H1 (cell line): ENCODE measurements at regions not wholly inside any gene's neighbourhood (a gene's known extent, or its start where the extent isn't known, plus 50 kb on each side); places are given as distances from the start of the nearest gene placed in this dataset.

Experiments
- CTCF ChIA-PET: fragments of 300-600 bp; sonication (Branson Sonifier 250); formaldehyde crosslinking; loops from one replicate; lab custom pipeline; 2021; ENCODE audit not compliant: partially characterized antibody; lab: Charles Lee
- POLR2A ChIA-PET: fragments of 300-600 bp; sonication (Branson Sonifier 250); formaldehyde crosslinking; loops from one replicate; lab custom pipeline; 2021; ENCODE audit warnings: inconsistent platforms; ENCODE audit not compliant: partially characterized antibody; lab: Charles Lee
- DNase-seq, 2 experiments: peaks; one replicate each; pipeline versions ENCODE4 v3.0.0 to v3.0.0-alpha.2; 2010 to 2022; ENCODE audit warnings: low spot score in 2 of 2, low read depth in 1 of 2, mixed read lengths in 1 of 2
- FAIRE-seq: peaks from 2 replicates; lab custom pipeline; 2011; peaks lifted over from hg19 to GRCh38; lab: Jason Lieb, UNC
- H2AFZ ChIP-seq: 2 replicates; pipeline ENCODE4 v1.8.1; 2012; ENCODE audit warnings: low read length, inconsistent platforms
- H2AK5ac ChIP-seq: 2 replicates; pipeline ENCODE4 v1.6.1; 2013; ENCODE audit warnings: low read depth, low read length
- H2BK120ac ChIP-seq: replicated peaks from 2 replicates; pipeline ENCODE3; 2013; ENCODE audit warnings: low read depth, low read length, inconsistent platforms
- H2BK12ac ChIP-seq: 2 replicates; pipeline ENCODE4 v1.6.1; 2013; ENCODE audit warnings: low read depth, low read length
- H2BK15ac ChIP-seq: 2 replicates; pipeline ENCODE4 v1.6.1; 2013; ENCODE audit warnings: low read length
- H2BK20ac ChIP-seq: 2 replicates; pipeline ENCODE4 v1.6.1; 2013; ENCODE audit warnings: low read length
- H2BK5ac ChIP-seq: 2 replicates; pipeline ENCODE4 v1.6.1; 2013; ENCODE audit warnings: low read depth, low read length
- H3K14ac ChIP-seq: 2 replicates; pipeline ENCODE4 v1.6.1; 2013; ENCODE audit warnings: inconsistent platforms; ENCODE audit not compliant: insufficient read length
- H3K18ac ChIP-seq: 2 replicates; pipeline ENCODE4 v1.6.1; 2013; ENCODE audit warnings: low read length; ENCODE audit errors: extremely low read depth
- H3K23ac ChIP-seq: 2 replicates; pipeline ENCODE4 v1.6.1; 2013; ENCODE audit warnings: inconsistent platforms; ENCODE audit not compliant: insufficient read length
- H3K23me2 ChIP-seq: 2 replicates; pipeline ENCODE4 v1.6.1; 2013; ENCODE audit warnings: low read depth, low read length
- H3K27ac ChIP-seq: 2 replicates; pipeline ENCODE4 v1.6.1; 2011; ENCODE audit warnings: low read depth, low read length, inconsistent platforms
- H3K27me3 ChIP-seq, 4 experiments: replicated peaks in 1 of 4; 1 replicate in 1 of 4; 2 replicates in 3 of 4; pipeline versions ENCODE4 v1.6.1 to v1.8.1; 2011 to 2013; ENCODE audit warnings: low read length in 3 of 4, mild to moderate bottlenecking in 3 of 4, inconsistent platforms in 2 of 4, mixed read lengths in 2 of 4, moderate library complexity in 1 of 4; ENCODE audit not compliant: control insufficient read depth in 3 of 4, insufficient read depth in 3 of 4; ENCODE audit errors: extremely low read depth in 1 of 4
- H3K36me3 ChIP-seq, 4 experiments: 2 replicates each; pipeline versions ENCODE4 v1.6.1 to v1.8.1; 2011 to 2013; ENCODE audit warnings: mild to moderate bottlenecking in 4 of 4, low read length in 3 of 4, moderate library complexity in 2 of 4, control low read depth in 1 of 4, inconsistent platforms in 1 of 4; ENCODE audit not compliant: insufficient read depth in 4 of 4, control insufficient read depth in 2 of 4
- H3K4ac ChIP-seq: replicated peaks from 2 replicates; pipeline ENCODE3; 2013; ENCODE audit warnings: low read length, low read depth, mixed read lengths, inconsistent platforms; ENCODE audit not compliant: insufficient read length
- H3K4me1 ChIP-seq, 4 experiments: replicated peaks in 1 of 4; 1 replicate in 1 of 4; 2 replicates in 3 of 4; pipeline versions ENCODE4 v1.6.1 to v1.8.1; 2011 to 2013; ENCODE audit warnings: low read length in 3 of 4, inconsistent platforms in 2 of 4, mixed read lengths in 1 of 4; ENCODE audit not compliant: insufficient read depth in 4 of 4, control insufficient read depth in 3 of 4
- H3K4me2 ChIP-seq, 2 experiments: 2 replicates each; pipeline versions ENCODE4 v1.6.1 to v1.8.1; 2011 to 2013; ENCODE audit warnings: low read depth in 2 of 2, low read length in 2 of 2, control low read depth in 1 of 2, inconsistent platforms in 1 of 2, mild to moderate bottlenecking in 1 of 2; ENCODE audit not compliant: insufficient read depth in 1 of 2
- H3K4me3 ChIP-seq, 4 experiments: fragments of 200-600, 300-600 bp in 1 of 4; sonication (generic), shearing (Covaris generic), sonication (Bioruptor Twin) in 1 of 4; 2 replicates each; pipeline versions ENCODE4 v1.5.1 to v1.8.1; 2011 to 2016; ENCODE audit warnings: low read length in 4 of 4, low read depth in 3 of 4, control low read depth in 2 of 4, inconsistent platforms in 2 of 4, mild to moderate bottlenecking in 2 of 4, mixed read lengths in 1 of 4, moderate library complexity in 1 of 4; ENCODE audit not compliant: insufficient read depth in 2 of 4; ENCODE audit errors: extremely low read depth in 1 of 4
- H3K56ac ChIP-seq: replicated peaks from 2 replicates; pipeline ENCODE3; 2013; ENCODE audit warnings: low read depth, mild to moderate bottlenecking, mixed read lengths, low read length, inconsistent platforms; ENCODE audit not compliant: insufficient read length
- H3K79me1 ChIP-seq: 2 replicates; pipeline ENCODE4 v1.6.1; 2013; ENCODE audit warnings: low read depth, low read length, control low read depth
- H3K79me2 ChIP-seq, 2 experiments: 2 replicates each; pipeline versions ENCODE4 v1.6.1 to v1.8.1; 2012 to 2013; ENCODE audit warnings: low read length in 2 of 2, mild to moderate bottlenecking in 2 of 2, inconsistent platforms in 1 of 2; ENCODE audit not compliant: insufficient read depth in 2 of 2, control insufficient read depth in 1 of 2
- H3K9ac ChIP-seq, 4 experiments: replicated peaks in 1 of 4; 1 replicate in 1 of 4; 2 replicates in 3 of 4; pipeline versions ENCODE4 v1.6.1 to v1.8.1; 2011 to 2013; ENCODE audit warnings: low read depth in 3 of 4, low read length in 3 of 4, control low read depth in 2 of 4, mild to moderate bottlenecking in 2 of 4, moderate library complexity in 2 of 4, inconsistent platforms in 1 of 4; ENCODE audit errors: extremely low read depth in 1 of 4
- H3K9me3 ChIP-seq, 2 experiments: 2 replicates each; pipeline versions ENCODE4 v1.6.1 to v1.8.1; 2012 to 2013; ENCODE audit warnings: mild to moderate bottlenecking in 2 of 2, moderate library complexity in 2 of 2, control low read depth in 1 of 2, inconsistent platforms in 1 of 2, low read depth in 1 of 2, low read length in 1 of 2, mixed read lengths in 1 of 2; ENCODE audit not compliant: insufficient read depth in 2 of 2
- H4K20me1 ChIP-seq, 2 experiments: replicated peaks in 1 of 2; 2 replicates each; pipeline versions ENCODE3 to v1.8.1; 2011 to 2013; ENCODE audit warnings: inconsistent platforms in 2 of 2, low read length in 2 of 2, mild to moderate bottlenecking in 1 of 2; ENCODE audit not compliant: insufficient read depth in 2 of 2, control insufficient read depth in 1 of 2
- H4K5ac ChIP-seq: 2 replicates; pipeline ENCODE4 v1.6.1; 2013; ENCODE audit warnings: low read length, low read depth, mixed read lengths, inconsistent platforms; ENCODE audit not compliant: insufficient read length
- H4K8ac ChIP-seq: 2 replicates; pipeline ENCODE4 v1.8.0; 2013; ENCODE audit warnings: mild to moderate bottlenecking, moderate library complexity, low read length, inconsistent platforms; ENCODE audit not compliant: insufficient read depth; ENCODE audit errors: extremely low read depth
- H4K91ac ChIP-seq: replicated peaks from 2 replicates; pipeline ENCODE3; 2013; ENCODE audit warnings: low read length, mixed read lengths, inconsistent platforms; ENCODE audit not compliant: insufficient read length
- ATF2 ChIP-seq: IDR thresholded peaks from 2 replicates; pipeline ENCODE4 v1.6.1; 2012; ENCODE audit warnings: low read length, inconsistent platforms
- CBX5 ChIP-seq: fragments of 300-800, 300-1000 bp; sonication (generic); IDR thresholded peaks from 2 replicates; pipeline ENCODE4 v1.7.1; 2016; ENCODE audit warnings: antibody characterized with exemption, low read length, low read depth
- CBX8 ChIP-seq: fragments of 300-800, 300-1000 bp; sonication (generic); IDR thresholded peaks from 2 replicates; pipeline ENCODE4 v1.7.1; 2016; ENCODE audit warnings: low read depth, low read length, borderline replicate concordance
- CHD2 ChIP-seq: IDR thresholded peaks from 2 replicates; pipeline ENCODE4 v1.6.1; 2012; ENCODE audit warnings: low read length, improper control_type of control experiment
- CTBP2 ChIP-seq: IDR thresholded peaks from 2 replicates; pipeline ENCODE4 v1.7.0; 2011; ENCODE audit warnings: borderline replicate concordance, mild to moderate bottlenecking, moderate library complexity, mixed read lengths, low read length; ENCODE audit not compliant: insufficient read depth, insufficient read length
- EZH2 ChIP-seq: fragments of 200-600 bp; sonication (generic); IDR thresholded peaks from 2 replicates; pipeline ENCODE4 v1.7.1; 2012; ENCODE audit warnings: low read depth, mild to moderate bottlenecking, moderate library complexity, low read length, inconsistent platforms; ENCODE audit not compliant: severe bottlenecking
- FOSL1 ChIP-seq: IDR thresholded peaks from 2 replicates; pipeline ENCODE4 v1.6.1; 2011; ENCODE audit warnings: mild to moderate bottlenecking, low read depth, low read length, moderate library complexity; ENCODE audit not compliant: insufficient read depth
- JUN ChIP-seq: IDR thresholded peaks from 2 replicates; pipeline ENCODE4 v1.6.1; 2011; ENCODE audit warnings: low read depth, mild to moderate bottlenecking, improper control_type of control experiment, low read length
- KDM1A ChIP-seq: fragments of 200-600, 300-600 bp; sonication (generic); IDR thresholded peaks from 2 replicates; pipeline ENCODE4 v1.7.1; 2016; ENCODE audit warnings: mild to moderate bottlenecking, low read length, borderline replicate concordance
- KDM5A ChIP-seq: fragments of 200-600 bp; IDR thresholded peaks from 2 replicates; pipeline ENCODE4 v1.7.1; 2012; ENCODE audit warnings: mild to moderate bottlenecking, low read length, inconsistent platforms, mixed read lengths
- POLR2AphosphoS5 ChIP-seq: IDR thresholded peaks from 2 replicates; pipeline ENCODE4 v1.6.1; 2011; ENCODE audit warnings: low read depth, low read length
- SP4 ChIP-seq: IDR thresholded peaks from 2 replicates; pipeline ENCODE4 v1.6.1; 2012; ENCODE audit warnings: low read length, inconsistent platforms
- TCF12 ChIP-seq: IDR thresholded peaks from 2 replicates; pipeline ENCODE4 v1.6.1; 2011; ENCODE audit warnings: low read depth, mild to moderate bottlenecking, low read length
- WGBS, 2 experiments: shearing (Covaris generic) in 1 of 2; methylation state at CpG; one replicate each; pipeline versions ENCODE4 v1.1.6 to v1.1.7; 2013 to 2015; ENCODE audit warnings: low lambda C conversion rate in 2 of 2, mixed read lengths in 2 of 2, inconsistent platforms in 1 of 2, low coverage in 1 of 2, missing lambda C conversion rate in 1 of 2; ENCODE audit not compliant: insufficient replicate concordance in 2 of 2, insufficient coverage in 1 of 2, insufficient read length in 1 of 2; ENCODE audit errors: extremely low coverage in 1 of 2, missing lambda C conversion rate in 1 of 2; 5-methylcytosine and 5-hydroxymethylcytosine counted together

- H3K9me3 ChIP-seq: peaks cover 0 to 3% of the 10 kb centered on the region in 2 experiments; a peak in 1 of 4 replicates
- no peak overlapping the region for H3K14ac ChIP-seq
- no peak overlapping the region for H2BK5ac ChIP-seq
- WGBS, 2 experiments: 39% methylated on average over 2 of the region's 2 CpGs; no CpG with 5 or more reads in 1 of the 2 experiments
- CTCF ChIA-PET: interaction anchor here (0.7 kb wide), 1 partner anchor 200 kb away, joined by 3 read pairs; no protein-coding TSS in a partner anchor
- no peak for DNase-seq
- H3K36me3 ChIP-seq: no peaks in the 10 kb centered on the region
- no peak overlapping the region for H3K27ac ChIP-seq
- no peak overlapping the region for H3K4me2 ChIP-seq
- H4K20me1 ChIP-seq: no peaks in the 10 kb centered on the region
- H3K4ac ChIP-seq: no peak overlapping the region
- H4K91ac ChIP-seq: no peak overlapping the region
- H3K27me3 ChIP-seq: no peaks in the 10 kb centered on the region
- no peak overlapping the region for H2BK20ac ChIP-seq
- no peak overlapping the region for H3K23ac ChIP-seq
- H3K9ac ChIP-seq: no peak overlapping the region
- no peak overlapping the region for H2BK12ac ChIP-seq
- H2AK5ac ChIP-seq: no peak overlapping the region
- H3K23me2 ChIP-seq: no peaks in the 10 kb centered on the region
- H2BK120ac ChIP-seq: no peak overlapping the region
- no peak for FAIRE-seq
- no peaks in the 10 kb centered on the region for H3K79me1 ChIP-seq
- H3K18ac ChIP-seq: no peak overlapping the region
- H3K4me1 ChIP-seq: no peaks in the 10 kb centered on the region
- no peak overlapping the region for H2BK15ac ChIP-seq
- no peak overlapping the region for H3K56ac ChIP-seq
- H4K8ac ChIP-seq: no peak overlapping the region
- H2AFZ ChIP-seq: no peak overlapping the region
- H4K5ac ChIP-seq: no peak overlapping the region
- no peaks in the 10 kb centered on the region for H3K79me2 ChIP-seq
- TF ChIP-seq EZH2 (no peak), CHD2 (no peak), CBX8 (no peak), POLR2AphosphoS5 (no peak), KDM5A (no peak), TCF12 (no peak), JUN (no peak), SP4 (no peak), FOSL1 (no peak), ATF2 (no peak), KDM1A (no peak), CTBP2 (no peak), CBX5 (no peak)
- TF ChIP-seq, all 59 proteins: peak for 0
- POLR2A ChIA-PET: no interaction called here
- no peak overlapping the region for H3K4me3 ChIP-seq
Measured at GRCh38 chr7:20945451-20945850, 158.8 kb upstream of the SP8 start.
